Islet of Langerhans (tissue), 1 donor: ENCODE measurements at regions not wholly inside any gene's neighbourhood (a gene's known extent, or its start where the extent isn't known, plus 50 kb on each side); places are given as distances from the start of the nearest gene placed in this dataset.
"Not testable (repeated sequence)": the region's sequence is repeated elsewhere in the genome, so short reads cannot be mapped to it uniquely, and the experiment has no call there.

Experiments used
- FAIRE-seq: peaks from one replicate; lab custom pipeline; 2011; peaks lifted over from hg19 to GRCh38; lab: Jason Lieb, UNC

DNA sequence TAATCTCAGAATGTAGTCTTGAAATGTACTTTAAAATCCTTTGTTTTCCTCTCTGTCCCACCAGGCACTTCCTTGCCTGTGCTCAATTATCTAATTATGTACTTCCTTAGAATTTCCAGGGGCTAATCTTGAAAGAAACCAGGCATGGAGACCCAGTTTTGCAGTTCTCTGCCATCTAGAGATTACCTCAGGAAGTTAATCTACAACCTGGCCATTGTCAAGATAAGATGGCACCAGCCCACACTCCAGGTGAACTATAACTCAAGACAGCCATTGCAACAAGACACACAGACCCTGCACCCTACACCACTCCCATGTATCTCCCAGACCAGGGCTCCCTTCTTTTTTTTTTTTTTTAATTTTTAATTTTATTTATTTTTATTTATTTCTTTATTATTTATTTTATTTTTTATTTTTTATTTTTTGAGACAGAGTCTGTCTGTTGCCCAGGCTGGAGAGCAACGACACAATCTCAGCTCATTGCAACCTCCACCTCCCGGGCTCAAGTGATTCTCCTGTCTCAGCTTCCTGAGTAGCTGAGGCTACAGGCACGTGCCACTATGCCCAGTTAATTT lies 85.9 kb upstream of the TRIM24 start:
- no peak for FAIRE-seq

DNA sequence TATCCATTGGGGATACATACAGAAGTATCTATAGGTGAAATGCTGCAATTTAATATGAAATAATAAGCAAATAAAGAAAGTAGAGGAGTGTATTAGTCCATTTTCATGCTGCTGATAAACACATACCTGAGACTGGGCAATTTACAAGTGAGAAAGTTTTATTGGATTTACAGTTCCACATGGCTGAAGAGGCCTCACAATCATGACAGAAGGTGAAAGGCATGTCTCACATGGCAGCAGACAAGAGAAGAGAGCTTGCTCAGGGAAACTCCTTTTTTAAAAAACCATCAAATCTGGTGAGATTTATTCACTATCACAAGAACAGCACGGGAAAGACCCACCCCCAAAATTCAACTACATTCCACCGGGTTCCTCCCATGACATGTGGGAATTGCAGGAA lies 82.8 kb upstream of the TRIM24 start:
- FAIRE-seq, result no peak

DNA sequence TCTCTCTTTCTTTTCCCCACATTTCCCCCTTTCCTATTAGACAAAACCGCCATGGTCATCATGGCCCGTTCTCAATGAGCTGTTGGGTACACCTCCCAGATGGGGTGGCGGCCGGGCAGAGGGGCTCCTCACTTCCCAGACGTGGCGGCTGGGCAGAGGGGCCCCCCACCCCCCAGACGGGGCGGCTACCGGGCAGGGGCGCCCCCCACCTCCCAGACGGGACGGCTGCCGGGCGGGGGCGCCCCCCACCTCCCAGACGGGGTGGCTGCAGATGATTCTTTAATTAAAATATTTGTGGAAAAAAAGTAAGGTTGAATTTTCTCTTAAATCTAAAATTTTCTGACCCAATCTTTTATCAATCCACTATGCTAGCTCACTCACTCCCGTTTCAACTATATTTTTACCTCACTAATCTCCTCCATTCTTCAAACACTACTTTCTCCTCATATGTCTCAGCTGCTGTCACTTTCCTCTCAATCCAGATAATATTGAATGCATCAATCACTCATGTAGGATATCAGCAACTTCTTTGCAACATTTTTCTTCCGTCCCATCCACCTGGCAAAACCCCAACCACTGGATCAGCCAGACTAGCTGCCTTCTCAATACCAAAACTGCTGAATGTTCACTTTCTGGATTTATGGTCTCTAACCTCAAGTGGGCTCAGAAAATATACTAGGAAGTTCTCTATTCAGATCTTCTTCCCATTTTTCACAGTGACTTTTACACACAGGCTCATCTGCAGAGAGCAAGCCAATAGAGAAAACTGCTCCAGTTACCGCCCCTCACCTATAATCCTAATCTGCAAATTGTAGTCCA lies 81.1 kb upstream of the TRIM24 start:
- no peak for FAIRE-seq

DNA sequence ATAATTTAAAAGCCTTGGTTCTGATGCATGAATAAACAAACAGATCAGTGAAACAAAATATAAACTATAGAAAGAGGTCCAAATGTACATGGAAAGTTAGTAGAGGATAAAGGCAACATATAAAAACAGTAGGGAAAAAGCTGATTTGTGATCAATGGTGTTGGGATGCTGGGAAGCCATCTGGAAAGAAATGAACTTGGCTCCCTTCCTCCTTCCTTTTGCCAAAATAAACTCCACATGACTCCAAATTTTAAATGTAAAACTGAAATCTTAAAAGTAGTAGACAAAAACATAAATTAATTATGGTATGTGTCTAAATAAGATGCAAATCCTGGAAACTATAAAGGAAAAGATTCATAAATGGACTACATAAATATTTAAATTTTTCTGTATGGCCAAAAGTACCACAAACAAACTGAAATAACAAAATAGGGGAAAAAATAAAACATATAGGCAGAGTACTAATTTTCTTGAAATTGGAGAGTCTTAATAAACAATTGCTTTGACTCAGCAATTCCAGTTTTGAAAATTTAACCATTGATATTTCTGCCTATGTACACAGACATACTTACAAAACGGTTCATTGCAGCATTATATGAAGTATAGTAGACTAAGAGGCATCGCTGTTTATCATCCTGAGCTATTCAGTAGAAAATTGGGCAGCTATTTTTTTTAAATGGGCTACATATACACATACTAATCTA lies 77.0 kb upstream of the TRIM24 start:
- peak; percentile 5 for FAIRE-seq

DNA sequence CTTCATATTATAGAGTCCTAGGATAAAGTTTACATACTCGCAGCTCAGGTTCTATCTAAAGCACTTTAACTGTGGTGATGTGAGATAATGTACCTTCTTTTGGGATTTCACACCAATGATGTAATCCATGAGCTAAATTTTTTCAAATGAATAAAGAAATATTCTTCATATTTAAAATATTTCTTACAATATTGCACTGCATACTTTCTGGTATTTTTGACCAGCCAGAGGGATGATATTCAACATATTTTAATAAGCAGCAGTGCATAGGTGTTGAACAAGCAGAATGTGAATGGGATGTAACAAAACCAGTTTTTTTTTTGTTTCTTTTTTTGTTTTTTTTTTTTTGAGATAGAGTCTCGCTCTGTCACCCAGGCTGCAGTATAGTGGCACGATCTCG lies 73.2 kb upstream of the TRIM24 start:
- FAIRE-seq, result no peak

DNA sequence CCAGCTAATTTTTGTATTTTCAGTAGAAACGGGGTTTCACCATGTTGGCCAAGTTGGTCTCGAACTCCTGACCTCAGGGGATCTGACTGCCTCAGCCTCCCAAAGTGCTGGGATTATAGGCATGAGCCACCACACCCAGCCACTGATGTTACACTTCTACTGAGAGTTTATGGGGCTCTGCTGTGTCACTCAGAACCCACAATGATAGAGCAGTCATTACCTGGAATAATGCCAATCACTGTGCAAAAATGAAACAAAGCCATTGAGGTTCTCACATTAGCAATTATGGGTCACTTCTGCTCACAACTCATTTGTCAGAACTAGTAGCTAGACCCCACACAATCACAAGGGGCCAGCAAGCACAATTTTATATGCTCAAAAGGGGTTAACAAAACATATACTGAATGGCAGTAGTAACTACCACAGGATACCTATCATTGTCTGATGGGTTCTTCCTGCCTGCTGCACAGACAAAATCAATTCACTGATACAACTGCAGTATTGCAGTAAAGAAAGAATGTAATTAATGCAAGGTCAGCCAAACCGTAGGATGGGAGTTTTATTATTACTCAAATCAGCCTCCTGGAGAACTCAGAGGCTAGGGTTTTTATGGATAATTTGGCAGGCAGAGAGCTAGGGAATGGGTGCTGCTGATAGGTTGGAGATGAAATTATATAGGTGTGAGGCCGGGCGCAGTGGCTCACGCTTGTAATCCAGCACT lies 72.1 kb upstream of the TRIM24 start:
- no peak for FAIRE-seq

DNA sequence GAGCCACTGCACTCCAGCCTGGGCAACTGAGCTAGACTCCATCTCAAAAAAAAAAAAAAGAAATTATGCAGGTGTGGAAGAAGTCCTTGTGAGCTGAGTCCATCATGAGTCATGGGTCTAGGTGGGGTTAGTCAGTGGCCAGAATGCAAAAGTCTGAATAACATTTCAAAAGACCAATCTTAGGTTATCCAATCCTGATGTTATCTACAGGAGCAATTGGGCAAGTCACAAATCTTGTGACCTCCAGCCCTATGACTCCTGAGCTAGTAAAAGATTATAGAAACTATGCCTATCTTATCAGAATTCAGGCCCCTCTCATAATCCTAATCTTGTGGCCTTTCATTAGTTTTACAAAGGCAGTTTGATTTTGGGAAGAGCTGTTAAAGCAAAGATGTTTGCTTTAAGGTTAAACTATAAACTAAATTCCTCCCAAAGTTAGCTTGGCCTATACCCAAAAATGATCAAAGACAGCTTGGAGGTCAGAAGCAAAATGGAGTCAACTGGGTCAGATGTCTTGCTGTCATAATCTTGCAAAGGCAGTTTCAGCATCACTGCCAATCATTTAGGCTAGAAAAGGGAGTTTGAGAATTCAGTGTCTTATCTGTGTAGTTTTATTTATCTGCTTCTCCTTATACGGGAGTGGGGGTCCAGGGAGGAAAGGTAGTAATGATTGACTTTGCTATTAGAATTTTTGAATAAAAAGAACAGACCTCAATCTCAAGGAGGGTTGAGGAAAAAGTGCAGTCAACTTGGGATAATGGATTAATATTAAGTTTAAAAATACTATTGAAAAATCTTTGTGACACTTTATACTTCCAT lies 71.2 kb upstream of the TRIM24 start:
- FAIRE-seq, result no peak

DNA sequence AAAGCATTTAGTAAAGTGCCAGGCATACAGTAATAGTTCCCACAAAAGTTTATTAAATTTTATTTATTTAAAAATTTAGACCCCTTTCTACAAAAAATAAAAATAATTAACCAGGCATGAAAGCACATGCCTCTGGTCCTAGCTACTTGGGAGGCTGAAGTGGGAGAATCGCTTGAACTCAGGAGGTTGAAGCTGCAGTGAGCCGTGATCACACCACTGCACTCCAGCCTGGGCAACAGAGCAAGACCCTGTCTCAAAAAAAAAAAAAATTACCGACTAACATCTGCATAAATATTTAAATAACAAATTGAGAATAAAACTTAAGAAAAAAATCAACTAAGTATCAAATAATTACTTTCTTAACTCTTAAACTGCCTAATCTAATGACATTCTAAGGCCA lies 64.3 kb upstream of the TRIM24 start:
- no peak for FAIRE-seq

DNA sequence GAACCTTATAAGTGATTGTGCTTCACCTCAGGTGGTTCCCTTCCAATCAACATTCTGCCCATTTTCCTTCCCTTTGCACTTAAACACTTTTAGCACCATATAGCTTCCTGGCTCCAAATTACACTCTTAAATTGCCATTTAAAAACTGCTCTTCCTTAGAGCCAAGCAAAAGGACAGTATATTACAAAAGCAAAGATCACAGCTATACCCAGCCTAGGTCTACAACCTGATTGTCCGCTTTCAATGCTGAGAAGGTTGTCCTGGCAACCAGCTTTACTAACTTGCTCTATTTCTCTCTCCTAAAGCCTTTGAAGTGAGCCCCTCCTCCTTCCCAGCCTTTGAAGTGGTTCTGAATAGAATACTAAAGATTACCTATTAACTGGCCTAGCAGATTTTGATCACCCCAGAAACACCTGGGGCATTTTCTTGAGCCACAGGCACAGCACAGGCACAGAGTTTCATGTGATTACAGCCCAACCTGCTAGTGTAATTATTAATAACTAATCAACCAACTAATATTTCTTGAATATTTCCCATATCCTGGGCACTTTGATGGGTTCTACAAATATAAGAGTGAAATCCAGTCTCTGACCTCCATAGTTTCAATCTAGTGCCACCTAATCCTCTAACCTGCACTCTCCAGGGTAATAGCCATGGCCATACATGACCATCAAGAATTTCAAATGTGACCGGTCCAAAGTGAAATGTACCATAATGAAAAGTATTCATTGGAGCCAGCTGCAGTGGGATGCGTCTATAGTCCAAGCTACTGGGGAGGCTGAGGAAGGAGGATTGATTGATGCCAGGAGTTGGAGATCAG lies 63.6 kb upstream of the TRIM24 start:
- no peak for FAIRE-seq

DNA sequence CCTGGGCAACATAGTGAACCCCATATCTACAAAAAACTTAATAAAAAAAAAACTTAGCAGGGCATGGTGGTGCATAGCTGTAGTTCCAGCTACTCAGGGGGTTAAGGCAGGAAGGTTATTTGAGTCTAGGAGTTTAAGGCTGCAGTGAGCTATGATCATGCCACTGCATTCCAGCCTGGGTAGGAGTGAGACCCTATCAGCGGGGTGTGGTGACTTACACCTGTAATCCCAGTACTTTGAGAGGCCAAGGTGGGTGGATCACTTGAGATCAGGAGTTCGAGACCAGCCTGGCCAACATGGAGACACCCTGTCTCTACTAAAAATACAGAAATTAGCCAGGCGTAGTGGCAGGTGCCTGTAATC lies 63.0 kb upstream of the TRIM24 start:
- not testable (repeated sequence) for FAIRE-seq

DNA sequence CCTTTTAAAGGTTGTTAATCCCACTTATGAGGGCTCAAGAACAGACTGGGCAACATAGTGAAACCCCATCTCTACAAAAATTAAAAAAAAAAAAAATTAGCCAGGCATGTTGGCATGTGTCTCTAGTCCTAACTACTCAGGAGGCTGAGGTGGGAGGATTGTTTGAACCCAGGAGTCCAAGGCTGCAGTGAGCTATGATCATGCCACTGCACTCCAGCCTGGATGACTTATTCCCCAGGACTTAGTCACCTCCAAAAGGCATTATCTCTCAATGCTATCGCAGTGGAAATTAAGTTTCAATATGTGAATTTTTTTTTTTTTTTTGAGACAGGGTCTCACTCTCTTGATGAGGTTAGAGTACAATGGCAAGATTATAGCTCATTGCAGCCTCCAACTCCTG lies 61.2 kb upstream of the TRIM24 start:
- no peak for FAIRE-seq

DNA sequence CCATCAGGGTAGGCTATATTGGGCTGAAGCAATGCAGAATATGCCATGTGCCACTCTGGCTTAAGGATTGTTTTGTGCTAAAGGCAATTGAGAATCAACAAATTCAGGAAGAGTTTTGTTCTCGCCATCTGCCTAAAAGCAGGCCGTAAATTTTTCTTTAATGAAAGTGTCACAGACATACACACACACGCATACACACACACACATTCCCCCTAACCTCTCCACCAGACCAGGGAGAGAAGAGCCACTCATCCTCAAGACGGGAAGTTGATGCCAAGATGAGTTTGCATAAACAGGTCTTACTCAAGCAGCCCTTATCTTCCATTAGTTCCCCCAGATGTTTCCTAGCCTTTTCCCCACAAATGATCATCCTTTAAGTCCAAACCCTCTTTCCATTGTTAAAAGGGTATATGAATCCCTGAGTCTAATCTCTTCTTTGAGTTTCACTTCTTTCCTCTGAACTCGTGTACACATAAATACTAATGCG lies 59.6 kb upstream of the TRIM24 start:
- no peak for FAIRE-seq

DNA sequence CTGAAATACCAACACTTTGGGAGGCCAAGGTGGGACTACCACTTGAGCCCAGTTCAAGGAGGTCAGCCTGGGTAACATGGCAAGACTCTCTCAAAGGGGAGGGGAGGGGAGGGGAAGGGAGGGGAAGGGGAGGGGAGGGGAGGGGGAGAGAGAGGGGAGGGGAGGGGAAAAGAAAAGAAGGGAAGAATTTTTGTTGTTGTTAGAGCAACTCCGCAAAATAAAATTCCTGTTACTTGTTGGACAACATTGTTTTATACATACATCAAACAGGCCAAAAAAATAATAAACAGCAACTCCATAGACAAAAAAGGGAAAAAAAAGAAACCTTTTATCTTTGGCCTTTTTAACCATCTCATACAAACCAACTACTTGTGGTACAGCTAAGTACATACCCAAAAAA lies 57.3 kb upstream of the TRIM24 start:
- FAIRE-seq, result no peak

DNA sequence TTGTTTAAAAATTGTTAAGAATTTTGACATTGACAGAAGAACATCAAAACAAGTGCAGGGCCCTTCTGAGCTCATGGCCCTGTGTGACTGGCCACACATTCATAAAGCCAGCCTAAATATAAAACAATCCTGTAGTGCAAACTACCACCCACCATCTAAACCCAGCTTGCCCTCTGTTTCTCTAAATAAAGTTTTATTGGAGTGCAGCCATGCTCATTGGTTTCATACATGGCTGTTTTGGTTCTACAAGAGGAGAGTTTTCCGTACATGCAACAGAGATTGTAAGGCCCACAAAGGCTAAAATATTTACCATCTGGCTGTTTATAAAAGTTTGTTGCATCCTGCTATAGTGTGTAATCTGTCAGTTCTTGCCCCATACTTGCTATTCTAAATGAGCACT lies 54.6 kb upstream of the TRIM24 start:
- no peak for FAIRE-seq

DNA sequence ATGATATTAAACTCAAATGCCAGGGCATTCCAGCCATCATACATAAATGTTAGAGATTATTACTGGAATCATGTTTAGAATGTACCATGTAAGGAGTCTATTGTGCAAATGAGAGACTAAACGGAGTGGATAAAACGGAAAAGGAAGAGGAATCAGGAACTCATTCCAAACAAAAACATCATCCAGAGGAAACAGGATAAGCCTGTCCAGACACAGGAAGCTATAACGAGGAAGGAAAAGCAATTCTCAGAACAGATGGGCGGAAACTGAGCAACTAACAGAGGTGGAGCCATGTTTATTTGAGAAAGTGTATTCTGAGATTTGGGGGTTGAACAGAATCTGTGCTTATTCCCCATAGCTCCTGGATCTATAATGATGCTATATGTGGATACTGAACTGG lies 52.3 kb upstream of the TRIM24 start:
- FAIRE-seq, result no peak
